H1 (cell line): ENCODE measurements at regions not wholly inside any gene's neighbourhood (a gene's known extent, or its start where the extent isn't known, plus 50 kb on each side); places are given as distances from the start of the nearest gene placed in this dataset.

Source experiments
- BRCA1 ChIP-seq: IDR thresholded peaks from 2 replicates; pipeline ENCODE4 v1.6.1; 2012; ENCODE audit warnings: low read depth, low read length, improper control_type of control experiment
- CTCF ChIP-seq, 3 experiments: IDR thresholded peaks; 1 replicate in 2 of 3; 2 replicates in 1 of 3; pipeline versions ENCODE4 v1.5.1 to v1.6.1; 2011; ENCODE audit warnings: low read length in 3 of 3, mild to moderate bottlenecking in 3 of 3, inconsistent platforms in 2 of 3, low read depth in 1 of 3, moderate library complexity in 1 of 3; ENCODE audit not compliant: insufficient read depth in 1 of 3; ENCODE audit errors: control extremely low read depth in 1 of 3
- EZH2 ChIP-seq: fragments of 200-600 bp; sonication (generic); IDR thresholded peaks from 2 replicates; pipeline ENCODE4 v1.7.1; 2012; ENCODE audit warnings: low read depth, mild to moderate bottlenecking, moderate library complexity, low read length, inconsistent platforms; ENCODE audit not compliant: severe bottlenecking
- GTF2F1 ChIP-seq: IDR thresholded peaks from 2 replicates; pipeline ENCODE4 v1.6.1; 2012; ENCODE audit warnings: low read depth, low read length, improper control_type of control experiment, borderline replicate concordance
- MAX ChIP-seq: IDR thresholded peaks from 2 replicates; pipeline ENCODE4 v1.6.1; 2012; ENCODE audit warnings: inconsistent platforms
- POLR2A ChIP-seq, 2 experiments: IDR thresholded peaks; 1 replicate in 1 of 2; 2 replicates in 1 of 2; pipeline ENCODE4 v1.6.1; 2011; ENCODE audit warnings: low read depth in 2 of 2, low read length in 2 of 2, mild to moderate bottlenecking in 2 of 2; ENCODE audit errors: control extremely low read depth in 1 of 2
- RAD21 ChIP-seq, 2 experiments: IDR thresholded peaks in 1 of 2; conservative IDR thresholded peaks in 1 of 2; 2 replicates each; pipeline ENCODE4 v1.6.1; 2011; ENCODE audit warnings: low read depth in 2 of 2, low read length in 2 of 2, improper control_type of control experiment in 1 of 2, inconsistent platforms in 1 of 2, mild to moderate bottlenecking in 1 of 2, moderate library complexity in 1 of 2
- RBBP5 ChIP-seq: IDR thresholded peaks from 2 replicates; pipeline ENCODE4 v1.7.1; 2012; ENCODE audit warnings: low read depth, mild to moderate bottlenecking, inconsistent platforms, low read length, moderate library complexity, borderline replicate concordance
- SIRT6 ChIP-seq: IDR thresholded peaks from one replicate; pipeline ENCODE4 v1.7.1; 2012; ENCODE audit warnings: low read length, inconsistent platforms
- SRF ChIP-seq: IDR thresholded peaks from 2 replicates; pipeline ENCODE4 v1.6.1; 2011; ENCODE audit warnings: mild to moderate bottlenecking, low read depth, low read length, moderate library complexity
- TAF1 ChIP-seq: IDR thresholded peaks from 2 replicates; pipeline ENCODE4 v1.6.1; 2011; ENCODE audit warnings: mild to moderate bottlenecking, low read depth, low read length
- TBP ChIP-seq: IDR thresholded peaks from 2 replicates; pipeline ENCODE4 v1.6.1; 2011; ENCODE audit warnings: low read depth, low read length, improper control_type of control experiment

GRCh38 chr4:3819210-3819919, 53.2 kb downstream of the ADRA2C start:
- no peak for TF ChIP-seq TBP
- TF ChIP-seq CTCF (IDR thresholded peaks at IDR 0.05; ENCODE audit: control extremely low read depth in 1 of 3, insufficient read depth in 1 of 3, low read depth in 1 of 3, low read length in 3 of 3), result no peak
- no peak for TF ChIP-seq TAF1
- TF ChIP-seq BRCA1, result no peak
- TF ChIP-seq SIRT6, result no peak
- TF ChIP-seq EZH2, result no peak
- TF ChIP-seq SRF, result no peak
- no peak for TF ChIP-seq MAX
- no peak for TF ChIP-seq GTF2F1
- no peak for TF ChIP-seq RAD21 (IDR thresholded peaks at IDR 0.05 in 1 of 2, conservative IDR thresholded peaks at IDR 0.05 in 1 of 2; ENCODE audit: low read depth in 2 of 2, low read length in 2 of 2)
- no peak for TF ChIP-seq POLR2A (IDR thresholded peaks at IDR 0.05; ENCODE audit: control extremely low read depth in 1 of 2, low read depth in 2 of 2, low read length in 2 of 2)
- TF ChIP-seq RBBP5, result no peak
